ENCODE measurements at regions not wholly inside any gene's neighbourhood (a gene's known extent, or its start where the extent isn't known, plus 50 kb on each side); places are given as distances from the start of the nearest gene placed in this dataset.

- Histone ChIP-seq H3K4me1 (ENCODE audit: control insufficient read depth in 2 of 3, insufficient read depth in 2 of 3, low read depth in 1 of 3, low read length in 3 of 3) (no peaks in the 10 kb centered on the region), H3K9me3 (ENCODE audit: control insufficient read depth in 2 of 3, insufficient read depth in 1 of 3, low read length in 3 of 3) (no peaks in the 10 kb centered on the region), H3K27ac (ENCODE audit: low read depth in 2 of 2, low read length in 2 of 2) (no peak overlapping the region), H3K9ac (ENCODE audit: low read length in 3 of 3) (no peak overlapping the region), H3K4me3 (ENCODE audit: low read length in 3 of 3) (no peak overlapping the region), H3K27me3 (ENCODE audit: control insufficient read depth, insufficient read depth, low read length) (no peaks in the 10 kb centered on the region), H3K36me3 (ENCODE audit: control insufficient read depth in 2 of 3, insufficient read depth in 3 of 3, low read length in 3 of 3) (no peaks in the 10 kb centered on the region)
- intact Hi-C loops (cut with DNase I): no loop called here
- FAIRE-seq: no peak
- DNase-seq: no peak
- no peak for TF ChIP-seq CTCF (IDR thresholded peaks at IDR 0.05; ENCODE audit: borderline replicate concordance, extremely low read depth, insufficient read depth)
Measured at GRCh38 chr10:93204494-93205485, 131.1 kb downstream of the CYP26A1 start.

GRCh38 chr10:93206652-93207051 is 133.0 kb downstream of the CYP26A1 start:
- no peak for TF ChIP-seq CTCF (IDR thresholded peaks at IDR 0.05; ENCODE audit: borderline replicate concordance, extremely low read depth, insufficient read depth)
- Histone ChIP-seq H3K36me3 (ENCODE audit: control insufficient read depth in 2 of 3, insufficient read depth in 3 of 3, low read length in 3 of 3) (no peaks in the 10 kb centered on the region), H3K4me1 (ENCODE audit: control insufficient read depth in 2 of 3, insufficient read depth in 2 of 3, low read depth in 1 of 3, low read length in 3 of 3) (no peaks in the 10 kb centered on the region), H3K4me3 (ENCODE audit: low read length in 3 of 3) (no peak overlapping the region), H3K9ac (ENCODE audit: low read length in 3 of 3) (no peak overlapping the region), H3K27me3 (ENCODE audit: control insufficient read depth, insufficient read depth, low read length) (no peaks in the 10 kb centered on the region), H3K9me3 (ENCODE audit: control insufficient read depth in 2 of 3, insufficient read depth in 1 of 3, low read length in 3 of 3) (no peaks in the 10 kb centered on the region), H3K27ac (ENCODE audit: low read depth in 2 of 2, low read length in 2 of 2) (no peak overlapping the region)
- peak in 2 of 5 donors; percentile 21 to 29 for DNase-seq
- intact Hi-C loops (cut with DNase I): no loop called here
- FAIRE-seq: no peak

- H3K9ac ChIP-seq (ENCODE audit: low read length in 3 of 3): no peak overlapping the region
- intact Hi-C loops (cut with DNase I): no loop called here
- DNase-seq (no peak), FAIRE-seq (no peak)
- H3K4me1 ChIP-seq (ENCODE audit: control insufficient read depth in 2 of 3, insufficient read depth in 2 of 3, low read depth in 1 of 3, low read length in 3 of 3): no peaks in the 10 kb centered on the region
- no peaks in the 10 kb centered on the region for H3K36me3 ChIP-seq (ENCODE audit: control insufficient read depth in 2 of 3, insufficient read depth in 3 of 3, low read length in 3 of 3)
- H3K9me3 ChIP-seq (ENCODE audit: control insufficient read depth in 2 of 3, insufficient read depth in 1 of 3, low read length in 3 of 3): no peaks in the 10 kb centered on the region
- TF ChIP-seq CTCF (IDR thresholded peaks at IDR 0.05; ENCODE audit: borderline replicate concordance, extremely low read depth, insufficient read depth): no peak
- H3K4me3 ChIP-seq (ENCODE audit: low read length in 3 of 3): no peak overlapping the region
- H3K27me3 ChIP-seq (ENCODE audit: control insufficient read depth, insufficient read depth, low read length): no peaks in the 10 kb centered on the region
- H3K27ac ChIP-seq (ENCODE audit: low read depth in 2 of 2, low read length in 2 of 2): no peak overlapping the region
Measured at GRCh38 chr10:93208717-93209464, 135.2 kb downstream of the CYP26A1 start.

Measured in kidney (tissue), 13 donors.